ENCODE measurements at regions not wholly inside any gene's neighbourhood (a gene's known extent, or its start where the extent isn't known, plus 50 kb on each side); places are given as distances from the start of the nearest gene placed in this dataset.

DNA sequence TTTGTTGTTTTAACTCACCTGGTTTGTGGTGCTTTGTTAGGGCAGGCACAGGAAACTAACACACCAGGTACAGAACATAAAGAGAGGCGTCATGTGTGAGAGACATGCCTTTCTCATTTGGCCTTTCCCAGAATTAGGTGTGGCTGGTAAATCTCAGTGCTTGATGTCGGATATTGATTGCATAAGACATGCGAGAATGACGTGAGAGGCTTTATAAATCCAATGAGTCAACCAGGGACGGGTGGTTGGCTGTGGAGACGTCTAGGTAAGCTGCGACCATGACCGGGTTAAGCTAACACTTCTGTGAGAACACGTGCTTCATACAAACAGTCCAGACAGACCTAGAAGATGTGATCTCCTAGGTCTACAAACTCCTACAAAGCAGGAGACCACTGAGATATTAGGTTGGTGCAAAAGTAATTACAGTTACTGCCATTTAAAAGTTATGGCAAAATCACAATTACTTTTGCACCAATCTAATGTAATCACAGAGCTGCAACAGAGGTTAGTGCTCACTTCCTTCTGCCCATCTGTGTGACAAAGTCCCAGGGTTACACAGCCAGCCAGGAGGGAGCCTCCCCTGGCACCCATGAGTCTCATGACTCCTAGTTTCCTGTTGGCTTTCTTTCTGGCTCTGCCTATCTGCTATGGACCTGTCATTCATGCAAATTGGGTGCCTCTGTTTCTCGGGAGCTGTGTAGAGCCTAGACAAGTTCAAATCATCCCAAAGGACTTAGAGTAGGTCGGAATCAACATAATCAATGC, 98.9 kb upstream of the ATP8B1 start:
- no peaks in the 10 kb centered on the region for H3K9me3 ChIP-seq (ENCODE audit: insufficient read depth, low read length)
- H3K4me2 ChIP-seq (ENCODE audit: low read depth, low read length, poor library complexity, severe bottlenecking), result no peak overlapping the region
- H3K79me2 ChIP-seq (ENCODE audit: insufficient read depth, low read length), result no peaks in the 10 kb centered on the region
- no peaks in the 10 kb centered on the region for H3K9me2 ChIP-seq (replicated peaks; ENCODE audit: insufficient read depth, low read length)
- H4K20me1 ChIP-seq (ENCODE audit: low read depth, low read length), result no peaks in the 10 kb centered on the region
- H2AFZ ChIP-seq (ENCODE audit: low read depth, low read length, severe bottlenecking), result no peak overlapping the region
- no peaks in the 10 kb centered on the region for H3K36me3 ChIP-seq (ENCODE audit: low read length)
- H3K27me3 ChIP-seq (ENCODE audit: low read length), result no peaks in the 10 kb centered on the region; the same call in 1 of the 2 replicates
- no peak overlapping the region for H3K9ac ChIP-seq (ENCODE audit: low read length)
- no peak overlapping the region for H3K4me3 ChIP-seq (ENCODE audit: insufficient read depth, low read length, poor library complexity, severe bottlenecking)
- no peak for TF ChIP-seq EZH2phosphoT487 (conservative IDR thresholded peaks at IDR 0.05; ENCODE audit: low read length)
- TF ChIP-seq, protein P1, sequence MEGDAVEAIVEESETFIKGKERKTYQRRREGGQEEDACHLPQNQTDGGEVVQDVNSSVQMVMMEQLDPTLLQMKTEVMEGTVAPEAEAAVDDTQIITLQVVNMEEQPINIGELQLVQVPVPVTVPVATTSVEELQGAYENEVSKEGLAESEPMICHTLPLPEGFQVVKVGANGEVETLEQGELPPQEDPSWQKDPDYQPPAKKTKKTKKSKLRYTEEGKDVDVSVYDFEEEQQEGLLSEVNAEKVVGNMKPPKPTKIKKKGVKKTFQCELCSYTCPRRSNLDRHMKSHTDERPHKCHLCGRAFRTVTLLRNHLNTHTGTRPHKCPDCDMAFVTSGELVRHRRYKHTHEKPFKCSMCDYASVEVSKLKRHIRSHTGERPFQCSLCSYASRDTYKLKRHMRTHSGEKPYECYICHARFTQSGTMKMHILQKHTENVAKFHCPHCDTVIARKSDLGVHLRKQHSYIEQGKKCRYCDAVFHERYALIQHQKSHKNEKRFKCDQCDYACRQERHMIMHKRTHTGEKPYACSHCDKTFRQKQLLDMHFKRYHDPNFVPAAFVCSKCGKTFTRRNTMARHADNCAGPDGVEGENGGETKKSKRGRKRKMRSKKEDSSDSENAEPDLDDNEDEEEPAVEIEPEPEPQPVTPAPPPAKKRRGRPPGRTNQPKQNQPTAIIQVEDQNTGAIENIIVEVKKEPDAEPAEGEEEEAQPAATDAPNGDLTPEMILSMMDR (IDR thresholded peaks at IDR 0.05; ENCODE audit: insufficient read depth, low read length, poor library complexity, severe bottlenecking), result no peak
- H3K27ac ChIP-seq (ENCODE audit: low read depth, low read length), result no peak overlapping the region
- no peaks in the 10 kb centered on the region for H3F3A ChIP-seq (ENCODE audit: insufficient read depth)

GRCh38 chr18:57900906-57901435, 97.9 kb upstream of the ATP8B1 start:
- Histone ChIP-seq H2AFZ (ENCODE audit: low read depth, low read length, severe bottlenecking) (no peak overlapping the region), H3K79me2 (ENCODE audit: insufficient read depth, low read length) (no peaks in the 10 kb centered on the region), H3K27me3 (ENCODE audit: low read length) (no peaks in the 10 kb centered on the region; the same call in 1 of the 2 replicates), H3K9me2 (replicated peaks; ENCODE audit: insufficient read depth, low read length) (no peaks in the 10 kb centered on the region), H3K4me3 (ENCODE audit: insufficient read depth, low read length, poor library complexity, severe bottlenecking) (no peak overlapping the region), H3K36me3 (ENCODE audit: low read length) (no peaks in the 10 kb centered on the region), H3K9ac (ENCODE audit: low read length) (no peak overlapping the region), H3K4me2 (ENCODE audit: low read depth, low read length, poor library complexity, severe bottlenecking) (no peak overlapping the region), H3K27ac (ENCODE audit: low read depth, low read length) (no peak overlapping the region), H3K9me3 (ENCODE audit: insufficient read depth, low read length) (no peaks in the 10 kb centered on the region), H3F3A (ENCODE audit: insufficient read depth) (no peaks in the 10 kb centered on the region), H4K20me1 (ENCODE audit: low read depth, low read length) (no peaks in the 10 kb centered on the region)
- no peak for TF ChIP-seq EZH2phosphoT487 (conservative IDR thresholded peaks at IDR 0.05; ENCODE audit: low read length)
- TF ChIP-seq, protein P1 (IDR thresholded peaks at IDR 0.05; ENCODE audit: insufficient read depth, low read length, poor library complexity, severe bottlenecking), result no peak

- H3K4me3 ChIP-seq (ENCODE audit: insufficient read depth, low read length, poor library complexity, severe bottlenecking), result no peak overlapping the region
- H4K20me1 ChIP-seq (ENCODE audit: low read depth, low read length), result no peaks in the 10 kb centered on the region
- no peak overlapping the region for H3K27ac ChIP-seq (ENCODE audit: low read depth, low read length)
- no peak overlapping the region for H2AFZ ChIP-seq (ENCODE audit: low read depth, low read length, severe bottlenecking)
- H3K9me2 ChIP-seq (replicated peaks; ENCODE audit: insufficient read depth, low read length), result no peaks in the 10 kb centered on the region
- H3K9ac ChIP-seq (ENCODE audit: low read length), result no peak overlapping the region
- no peaks in the 10 kb centered on the region for H3K79me2 ChIP-seq (ENCODE audit: insufficient read depth, low read length)
- no peaks in the 10 kb centered on the region for H3K36me3 ChIP-seq (ENCODE audit: low read length)
- H3K9me3 ChIP-seq (ENCODE audit: insufficient read depth, low read length), result no peaks in the 10 kb centered on the region
- no peaks in the 10 kb centered on the region; the same call in 1 of the 2 replicates for H3K27me3 ChIP-seq (ENCODE audit: low read length)
- TF ChIP-seq, protein P1 (IDR thresholded peaks at IDR 0.05; ENCODE audit: insufficient read depth, low read length, poor library complexity, severe bottlenecking), result no peak
- TF ChIP-seq EZH2phosphoT487 (conservative IDR thresholded peaks at IDR 0.05; ENCODE audit: low read length), result no peak
- no peaks in the 10 kb centered on the region for H3F3A ChIP-seq (ENCODE audit: insufficient read depth)
- no peak overlapping the region for H3K4me2 ChIP-seq (ENCODE audit: low read depth, low read length, poor library complexity, severe bottlenecking)
Observed at GRCh38 chr18:57898506-57899124, 95.5 kb upstream of the ATP8B1 start.
